ENCODE measurements at regions not wholly inside any gene's neighbourhood (a gene's known extent, or its start where the extent isn't known, plus 50 kb on each side); places are given as distances from the start of the nearest gene placed in this dataset.

DNA sequence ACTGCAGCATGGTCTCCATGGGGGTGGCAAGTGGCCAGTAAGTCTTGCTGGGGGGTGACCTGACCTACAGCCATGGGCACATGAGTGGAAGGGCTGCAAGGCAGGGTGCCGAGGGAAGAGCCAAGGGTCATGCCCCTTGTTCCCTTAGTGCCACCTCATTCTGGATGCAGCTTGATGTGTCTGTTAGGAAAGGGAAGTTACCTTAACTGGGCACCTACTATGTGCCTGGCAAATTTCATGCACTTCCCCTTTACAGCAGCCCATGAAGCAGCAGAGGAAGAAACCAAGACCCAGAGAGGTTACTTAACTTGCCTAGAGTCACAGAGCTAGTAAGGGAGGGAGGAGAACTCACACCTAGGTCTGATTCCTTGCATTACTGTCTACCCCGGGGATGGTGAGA lies 174.0 kb downstream of the MRPL14 start:
- TF ChIP-seq CTCF (IDR thresholded peaks at IDR 0.05) (no peak), POLR2A (IDR thresholded peaks at IDR 0.05) (no peak)
